C4-2B (cell line): ENCODE measurements at regions not wholly inside any gene's neighbourhood (a gene's known extent, or its start where the extent isn't known, plus 50 kb on each side); places are given as distances from the start of the nearest gene placed in this dataset.

Source experiments
- CTCF ChIP-seq: fragments of 450-650 bp; conservative IDR thresholded peaks from 2 replicates; pipeline ENCODE4 v1.5.1; 2017; ENCODE audit warnings: mild to moderate bottlenecking
- ZFX ChIP-seq: fragments of 450-650 bp; IDR thresholded peaks from 2 replicates; pipeline ENCODE4 v1.6.1; 2017

- TF ChIP-seq CTCF (no peak), ZFX (no peak)
Measured at GRCh38 chr5:24294333-24294732, 350.4 kb downstream of the CDH10 start.
